GM18861 (cell line): ENCODE measurements at regions not wholly inside any gene's neighbourhood (a gene's known extent, or its start where the extent isn't known, plus 50 kb on each side); places are given as distances from the start of the nearest gene placed in this dataset.
A peak's percentile ranks its signal among the peaks of the same experiment; 100 is the strongest.
"Not testable (repeated sequence)": the region's sequence is repeated elsewhere in the genome, so short reads cannot be mapped to it uniquely, and the experiment has no call there.

ENCODE experiments used
- ATAC-seq: cut with Tn5 transposase; IDR thresholded peaks from one replicate; pipeline ENCODE4 v1.9.1; 2021; ENCODE audit not compliant: unreplicated experiment

DNA sequence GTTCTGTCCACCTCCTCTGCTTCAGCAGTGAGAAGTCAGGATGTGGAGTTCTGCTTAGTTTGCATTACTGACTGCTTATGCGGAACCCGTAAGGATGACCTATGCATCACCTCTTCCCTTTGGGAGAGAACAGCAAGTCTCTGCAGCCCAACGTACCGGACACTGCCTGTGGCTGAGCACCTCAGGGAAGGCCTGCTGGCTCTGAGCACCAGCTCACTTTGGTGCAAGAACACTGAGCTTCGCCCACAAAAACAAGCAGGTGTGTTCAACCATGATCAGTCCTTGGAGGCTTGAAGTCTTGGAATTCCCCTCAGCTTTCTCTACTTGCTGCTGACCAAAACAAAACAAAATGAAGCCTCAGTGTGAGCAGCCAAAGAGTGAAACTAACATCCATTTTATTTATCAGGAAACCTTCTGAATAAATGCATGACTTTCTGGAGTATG, 52.7 kb upstream of the NCK2 start:
- ATAC-seq = peak; percentile 60

DNA sequence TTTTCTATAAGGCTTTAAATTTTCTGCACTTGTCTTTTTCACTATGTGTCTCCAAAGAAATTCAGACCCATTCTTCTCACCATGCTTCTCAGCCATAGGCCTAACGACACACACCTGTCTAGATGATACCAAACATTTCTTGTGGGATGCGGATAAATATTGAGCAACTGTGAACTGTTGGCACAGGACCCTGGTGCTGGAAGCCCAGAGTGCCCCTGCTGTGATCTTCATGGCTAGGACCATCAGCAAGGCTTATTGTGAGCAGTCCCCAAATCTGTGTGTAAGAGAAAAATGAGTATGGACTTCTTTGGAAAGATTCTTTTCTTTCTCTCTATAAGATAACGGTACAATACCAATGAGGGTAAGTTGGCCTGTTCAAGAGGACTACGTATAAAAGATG, 54.1 kb upstream of the NCK2 start:
- no peak for ATAC-seq

DNA sequence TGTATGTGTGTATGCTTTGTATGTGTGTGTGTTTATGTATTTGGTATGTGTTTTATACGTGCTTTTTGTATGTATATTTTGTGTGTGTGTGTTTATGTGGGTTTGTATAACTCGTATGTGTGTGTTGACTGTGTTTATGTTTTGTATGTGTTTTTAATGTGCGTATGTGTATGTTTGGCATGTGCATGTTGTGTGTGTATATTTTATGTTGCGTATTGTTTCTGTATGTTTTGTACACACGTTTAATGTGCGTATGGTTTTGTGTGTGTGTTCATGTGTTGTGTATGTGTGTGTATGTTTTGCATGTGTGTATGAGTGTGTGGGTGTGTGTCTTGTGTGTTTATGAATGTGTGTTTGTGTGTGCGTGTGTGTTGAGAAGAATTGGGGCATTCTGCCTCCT, 55.2 kb upstream of the NCK2 start:
- no peak for ATAC-seq

DNA sequence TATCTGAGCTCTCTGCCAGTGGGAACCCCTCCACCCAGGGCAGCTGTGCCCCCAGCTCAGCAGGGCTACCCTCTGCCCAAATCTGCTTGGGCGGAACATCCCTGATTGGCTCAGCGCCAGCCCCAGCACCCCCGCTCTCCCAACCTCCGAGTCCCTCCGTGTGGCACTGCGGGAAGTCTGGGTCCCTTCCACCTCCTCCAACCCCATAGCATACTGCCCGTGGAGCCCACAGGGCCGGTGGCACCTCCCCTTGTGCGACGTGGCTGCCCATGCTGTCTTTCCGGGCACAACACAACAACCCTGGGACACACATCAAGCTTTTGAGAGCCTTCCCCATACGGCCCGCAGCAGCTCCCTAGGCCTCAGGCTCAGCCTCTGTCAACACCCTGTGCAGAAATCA, 55.8 kb upstream of the NCK2 start:
- ATAC-seq = no peak

DNA sequence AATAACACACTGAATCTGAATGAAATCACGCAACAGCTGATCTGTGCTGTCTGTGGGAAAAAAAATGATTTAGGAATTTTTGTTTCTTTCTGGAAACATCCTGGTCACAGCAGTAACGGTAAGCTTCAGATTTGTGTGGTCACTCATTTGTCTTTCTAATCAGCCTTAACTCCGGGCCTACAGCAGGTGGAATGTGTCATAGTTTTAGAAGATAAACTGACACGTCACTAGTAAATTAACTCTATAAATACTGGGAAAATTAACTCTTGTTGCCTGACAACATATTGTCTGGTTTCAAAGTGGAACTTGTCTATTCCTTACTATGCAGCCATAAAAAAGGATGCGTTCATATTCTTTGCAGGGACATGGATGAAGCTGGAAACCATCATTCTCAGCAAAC, 58.1 kb upstream of the NCK2 start:
- no peak for ATAC-seq

DNA sequence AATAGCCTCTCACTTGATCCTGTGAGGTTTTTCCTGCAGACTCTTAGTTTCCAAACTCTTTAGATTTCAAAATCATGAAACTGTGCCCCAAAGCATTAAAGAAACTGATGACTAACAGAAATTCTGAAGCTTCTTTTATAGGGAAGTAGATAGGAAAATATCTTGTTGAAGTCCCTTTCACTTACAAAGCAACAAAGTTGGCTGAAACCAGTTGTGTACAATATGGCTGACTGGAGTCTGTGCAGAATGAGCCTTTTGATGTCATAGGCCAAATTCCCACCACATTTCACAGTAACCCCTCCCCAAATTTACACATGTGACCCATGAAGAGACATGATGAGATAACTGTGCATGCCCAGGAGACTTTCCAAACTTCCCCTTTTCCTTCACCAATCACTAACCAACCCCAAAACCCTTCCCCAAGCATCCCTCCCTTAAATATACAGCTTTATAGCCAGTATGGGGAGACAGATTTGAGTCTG, 61.7 kb upstream of the NCK2 start:
- no peak for ATAC-seq

DNA sequence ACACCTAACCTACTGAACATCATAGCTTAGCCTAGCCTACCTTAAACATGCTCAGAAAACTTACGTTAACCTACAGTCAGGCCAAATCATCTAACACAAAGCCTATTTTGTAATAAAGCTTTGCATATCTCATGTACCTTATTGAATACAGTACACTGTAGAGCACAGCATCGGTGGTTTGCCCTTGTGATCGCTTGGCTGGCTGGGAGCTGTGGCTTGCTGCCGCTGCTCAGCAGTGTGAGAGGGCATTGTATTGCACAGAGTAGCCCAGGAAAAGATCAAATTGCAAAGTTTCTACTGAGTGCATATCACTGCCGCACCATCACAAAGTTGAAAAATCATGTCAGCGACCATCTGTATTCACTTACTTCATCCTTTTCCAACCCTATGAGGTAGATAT, 62.3 kb upstream of the NCK2 start:
- ATAC-seq = no peak

DNA sequence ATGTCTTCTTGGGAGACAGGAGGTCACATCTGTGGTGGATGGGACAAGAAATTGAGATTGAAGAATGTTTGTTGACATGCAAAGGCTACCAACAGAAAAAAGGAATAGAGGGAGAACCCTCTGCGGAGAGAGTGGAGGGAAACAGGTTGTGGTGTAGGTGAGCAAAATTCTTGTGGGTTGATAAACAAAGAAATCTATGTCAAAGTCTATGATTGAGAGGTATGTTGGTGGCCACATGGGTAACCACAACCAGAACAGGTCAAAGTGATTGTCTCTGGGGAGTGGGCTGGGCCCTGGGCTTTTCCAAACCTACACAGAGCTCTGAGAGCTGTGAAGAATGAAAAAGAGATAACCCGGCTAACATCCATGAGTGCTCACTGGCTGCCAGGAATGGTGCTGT, 62.8 kb upstream of the NCK2 start:
- no peak for ATAC-seq

DNA sequence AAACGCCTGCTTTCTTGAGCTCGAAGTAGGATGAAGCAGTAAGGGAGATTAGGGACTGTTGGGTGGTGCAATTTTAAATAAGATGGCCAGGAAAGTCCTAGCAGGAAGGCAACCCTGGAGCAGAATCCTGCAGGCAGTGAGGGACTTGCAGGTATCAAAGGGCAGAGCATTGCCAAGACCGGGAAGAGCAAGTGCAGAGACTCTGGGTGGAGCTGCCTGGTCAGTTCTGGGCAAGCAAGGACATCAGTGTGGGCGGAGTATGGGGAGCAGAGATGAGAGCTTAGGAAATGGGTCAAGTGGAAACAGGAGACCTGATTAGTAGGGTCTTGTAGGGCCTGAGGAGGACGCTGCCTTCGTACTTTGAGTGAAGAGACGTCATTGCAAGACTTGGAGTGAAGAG, 64.4 kb upstream of the NCK2 start:
- no peak for ATAC-seq

DNA sequence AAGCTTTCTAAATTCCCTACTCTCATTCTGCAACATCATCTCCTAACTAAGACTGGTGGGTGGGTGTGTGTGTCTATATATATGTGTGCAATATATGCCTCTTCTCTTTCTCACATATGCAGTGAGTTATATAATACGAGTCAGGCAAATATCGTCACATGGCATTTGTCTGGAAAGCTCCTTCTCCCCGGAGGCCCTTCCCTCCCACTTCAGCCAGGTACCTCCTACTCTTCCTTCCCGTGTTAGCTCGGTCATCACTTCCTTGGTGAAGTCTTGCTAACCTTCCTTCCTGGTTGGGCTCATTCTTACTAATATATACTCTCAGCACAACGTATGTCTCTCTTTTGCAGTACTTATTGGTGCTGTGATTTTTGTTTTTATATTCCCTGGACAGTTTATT, 66.4 kb upstream of the NCK2 start:
- ATAC-seq = no peak

DNA sequence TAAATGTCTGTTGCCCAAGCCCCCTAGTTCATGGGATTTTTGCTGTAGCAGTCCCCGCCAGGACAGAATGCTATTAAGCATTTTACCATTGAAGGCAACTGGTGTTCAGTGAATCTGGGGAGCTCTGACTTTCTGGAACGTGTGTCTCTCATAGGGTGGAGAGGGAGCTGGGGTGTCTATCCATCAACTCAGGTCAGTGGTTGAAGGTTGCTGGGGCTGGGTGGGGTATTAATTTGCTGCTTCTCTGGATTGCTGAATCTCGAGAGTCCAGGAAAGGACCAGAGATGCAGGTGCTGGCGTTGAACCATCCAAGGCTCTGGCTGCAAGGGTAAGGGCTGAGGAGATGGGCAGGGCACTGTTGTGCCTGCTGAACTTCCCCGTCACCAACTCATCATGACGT, 66.8 kb upstream of the NCK2 start:
- no peak for ATAC-seq

DNA sequence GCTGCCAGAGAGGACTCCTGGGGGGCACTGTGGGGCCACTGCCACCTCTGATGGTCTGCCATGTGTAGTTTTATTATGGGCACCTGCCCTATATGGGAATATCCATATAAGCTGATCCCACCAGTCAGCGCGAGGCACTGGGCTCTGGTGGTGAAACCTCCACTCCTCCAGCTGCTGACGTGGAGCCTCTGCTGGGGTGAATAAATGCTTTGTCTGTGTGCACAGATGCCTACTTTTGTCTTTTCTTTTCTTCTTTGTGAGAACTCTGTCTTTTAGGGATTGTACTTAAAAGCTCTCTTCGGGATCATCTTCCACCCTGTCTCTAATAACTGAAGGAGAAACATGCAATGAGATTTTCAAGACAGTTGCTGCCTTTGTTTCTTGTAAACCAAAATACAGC, 68.9 kb upstream of the NCK2 start:
- ATAC-seq = no peak

DNA sequence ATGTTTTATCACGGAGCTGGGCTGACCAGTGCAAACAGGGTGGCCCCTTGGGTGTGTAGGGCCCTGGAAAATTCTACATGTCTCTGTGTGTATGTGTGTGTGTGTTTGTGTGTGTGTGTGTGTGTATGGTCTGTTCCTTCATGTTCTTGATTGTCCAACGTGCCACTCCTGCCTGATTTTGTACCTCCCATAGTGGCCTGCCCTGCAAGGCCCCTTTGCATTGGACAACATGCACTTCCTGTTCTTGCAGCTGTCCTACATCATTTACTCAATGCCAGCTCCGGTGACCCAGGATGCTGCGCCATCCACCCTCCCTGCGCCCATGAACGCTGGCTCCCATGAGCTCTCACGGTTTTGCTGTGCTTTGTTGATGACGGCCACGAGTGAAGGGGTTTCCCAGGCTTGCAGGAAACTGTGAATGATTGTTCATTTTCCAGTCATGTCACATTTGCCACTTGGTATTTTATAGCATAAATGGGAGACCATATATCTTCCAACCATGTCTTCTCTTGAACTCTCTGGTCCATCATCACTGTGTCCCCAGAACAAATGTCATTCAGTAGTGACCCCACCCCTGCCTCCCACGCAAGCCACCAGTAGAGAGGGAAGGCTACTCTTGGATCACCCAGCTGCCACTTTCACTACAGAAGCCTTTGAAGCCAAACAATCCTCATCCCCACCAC, 69.7 kb upstream of the NCK2 start:
- ATAC-seq = no peak

DNA sequence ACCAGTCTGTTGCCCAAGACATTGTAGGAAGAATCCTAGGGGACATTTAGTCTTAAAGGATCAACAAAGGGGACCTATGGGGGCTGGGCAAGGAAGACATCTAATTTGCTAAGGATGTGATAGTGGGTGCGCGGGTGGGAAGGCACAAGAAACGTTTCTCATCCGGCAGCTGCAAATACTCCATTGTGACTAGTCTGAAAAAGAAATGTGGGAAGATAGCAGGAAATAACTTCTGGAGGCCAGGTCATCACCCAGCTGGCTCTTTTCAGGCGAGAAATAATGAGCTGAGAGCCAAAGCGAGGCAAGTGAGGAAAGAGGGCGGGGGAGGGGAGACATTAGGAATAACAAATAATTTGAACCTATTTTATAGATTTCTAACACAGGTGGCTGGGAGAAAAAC, 70.3 kb upstream of the NCK2 start:
- no peak for ATAC-seq

DNA sequence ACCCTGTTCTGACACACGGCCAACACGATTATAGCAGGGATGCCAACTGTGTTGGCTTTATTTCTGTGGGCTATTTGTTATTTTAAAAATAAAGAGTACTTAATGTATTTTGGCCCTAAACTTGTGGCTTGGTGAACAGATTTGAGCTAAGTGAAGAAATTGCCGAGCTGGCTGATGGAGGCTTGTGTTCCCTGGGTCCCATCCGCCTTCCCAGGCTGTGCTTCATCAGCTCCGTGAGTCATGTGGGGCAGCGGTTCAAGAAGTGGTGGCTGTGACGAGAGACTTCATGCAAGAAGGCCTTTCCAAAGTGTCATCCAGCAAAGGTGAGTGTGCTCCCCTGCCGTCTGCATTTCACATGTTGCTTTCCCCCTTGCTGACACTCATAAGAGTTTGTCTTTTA, 73.6 kb upstream of the NCK2 start:
- ATAC-seq = no peak

DNA sequence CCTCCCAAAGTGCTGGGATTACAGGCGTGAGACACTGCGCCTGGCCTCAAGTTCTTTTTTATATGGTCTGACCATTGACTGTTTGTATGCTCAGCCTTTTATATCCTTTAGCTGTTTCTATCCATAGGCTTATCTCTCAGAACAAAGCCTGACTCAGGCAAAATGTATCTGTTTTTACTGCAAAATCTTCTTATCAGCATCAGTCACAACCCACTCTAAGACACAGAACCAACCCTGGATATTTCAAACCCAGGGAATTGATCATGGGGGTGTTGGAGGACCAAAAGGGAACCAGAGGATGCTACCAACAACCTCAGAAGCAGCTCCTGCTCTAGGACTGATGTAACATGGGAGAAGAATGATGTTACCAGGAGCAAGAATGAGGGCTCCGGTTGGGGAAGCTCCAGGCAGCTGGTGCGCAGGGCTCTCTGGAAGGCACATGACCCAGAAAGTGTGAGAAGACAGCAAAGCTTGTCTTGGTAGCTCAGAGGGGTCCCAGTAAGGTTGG, 75.3 kb upstream of the NCK2 start:
- no peak for ATAC-seq

DNA sequence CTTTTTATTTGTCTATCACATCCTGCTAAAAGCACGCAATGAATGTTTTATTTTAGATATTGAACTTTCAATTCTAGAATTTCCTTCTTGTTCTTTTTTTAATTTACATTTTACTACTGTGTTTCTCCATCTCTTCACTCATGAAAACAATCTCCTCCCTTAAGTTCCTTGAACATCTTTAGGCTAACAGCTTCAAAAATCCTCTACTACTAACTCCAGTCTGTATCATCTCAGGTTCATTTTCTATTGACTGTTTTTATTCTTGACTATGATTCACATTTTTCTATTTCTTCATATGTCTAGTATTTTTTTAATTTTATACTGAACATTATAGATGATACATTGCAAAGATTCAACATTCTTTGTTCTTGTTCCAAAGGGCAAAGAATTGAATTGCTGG, 79.2 kb upstream of the NCK2 start:
- ATAC-seq = no peak

DNA sequence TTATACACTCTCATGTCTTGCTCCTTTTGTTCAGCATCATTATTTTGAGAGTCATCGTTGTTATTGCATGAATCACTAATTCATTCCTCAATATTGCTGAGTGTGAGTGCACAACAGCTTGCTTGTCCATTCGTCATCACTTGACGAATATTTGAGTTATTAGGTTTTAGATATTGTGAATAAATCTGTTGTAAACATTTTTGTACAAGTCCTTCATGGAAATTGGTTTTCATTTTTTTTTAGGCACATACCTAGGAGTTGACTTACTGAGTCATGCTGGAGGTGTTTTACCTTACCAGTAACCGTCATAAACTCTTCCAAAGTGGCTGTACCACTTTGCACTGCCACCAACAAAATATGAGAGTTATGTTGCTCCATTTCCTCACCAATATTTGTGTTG, 84.2 kb upstream of the NCK2 start:
- ATAC-seq = no peak

DNA sequence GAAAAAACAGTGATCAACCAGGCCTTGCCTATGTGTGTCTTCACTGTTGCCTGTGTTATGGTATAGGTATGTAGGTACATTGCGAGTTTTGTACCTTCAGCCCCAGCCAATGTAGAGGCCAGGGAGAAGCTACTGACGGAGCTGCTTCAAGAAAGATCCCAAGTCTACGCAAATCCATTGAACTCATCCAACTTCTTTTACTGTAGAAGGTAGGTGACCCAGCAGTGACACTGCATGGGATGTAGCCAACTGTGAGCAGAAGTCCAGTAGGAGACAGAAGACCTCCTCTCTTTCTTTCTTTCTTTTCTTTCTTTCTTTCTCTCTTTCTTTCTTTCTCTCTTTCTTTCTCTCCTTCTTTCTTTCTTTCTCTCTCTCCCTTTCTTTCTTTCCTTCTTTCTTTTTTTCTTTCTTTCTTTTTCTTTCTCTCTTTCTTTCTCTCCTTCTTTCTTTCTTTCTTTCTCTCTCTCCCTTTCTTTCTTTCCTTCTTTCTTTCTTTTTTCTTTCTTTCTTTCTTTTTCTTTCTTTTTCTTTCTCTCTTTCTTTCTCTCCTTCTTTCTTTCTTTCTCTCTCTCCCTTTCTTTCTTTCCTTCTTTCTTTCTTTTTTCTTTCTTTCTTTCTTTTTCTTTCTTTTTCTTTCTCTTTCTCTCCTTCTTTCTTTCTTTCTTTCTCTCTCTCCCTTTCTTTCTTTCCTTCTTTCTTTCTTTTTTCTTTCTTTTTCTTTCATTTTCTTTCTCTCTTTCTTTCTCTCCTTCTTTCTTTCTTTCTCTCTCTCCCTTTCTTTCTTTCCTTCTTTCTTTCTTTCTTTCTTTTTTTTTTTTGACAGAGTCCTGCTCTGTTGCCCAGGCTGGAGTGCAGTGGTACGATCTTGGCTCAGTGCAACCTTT, 88.7 kb upstream of the NCK2 start:
- ATAC-seq = not testable (repeated sequence)

DNA sequence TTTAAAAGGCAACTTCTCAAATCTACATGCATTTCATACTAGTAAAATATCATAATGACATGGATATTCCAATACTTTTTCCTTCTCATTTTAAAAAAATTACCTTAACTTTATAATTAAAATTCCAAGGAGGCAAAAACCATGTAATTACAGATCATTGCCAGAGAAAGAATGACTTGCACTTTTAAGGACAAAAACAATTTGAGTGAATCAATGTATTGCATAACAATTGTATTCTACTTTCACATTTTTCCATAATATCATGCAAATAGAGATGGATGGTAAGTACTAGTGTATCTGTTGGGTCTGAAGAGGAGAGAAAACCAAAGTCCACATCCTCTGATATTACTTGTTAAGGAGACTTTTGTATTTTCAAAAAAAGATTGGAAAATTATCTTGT, 89.5 kb upstream of the NCK2 start:
- no peak for ATAC-seq

DNA sequence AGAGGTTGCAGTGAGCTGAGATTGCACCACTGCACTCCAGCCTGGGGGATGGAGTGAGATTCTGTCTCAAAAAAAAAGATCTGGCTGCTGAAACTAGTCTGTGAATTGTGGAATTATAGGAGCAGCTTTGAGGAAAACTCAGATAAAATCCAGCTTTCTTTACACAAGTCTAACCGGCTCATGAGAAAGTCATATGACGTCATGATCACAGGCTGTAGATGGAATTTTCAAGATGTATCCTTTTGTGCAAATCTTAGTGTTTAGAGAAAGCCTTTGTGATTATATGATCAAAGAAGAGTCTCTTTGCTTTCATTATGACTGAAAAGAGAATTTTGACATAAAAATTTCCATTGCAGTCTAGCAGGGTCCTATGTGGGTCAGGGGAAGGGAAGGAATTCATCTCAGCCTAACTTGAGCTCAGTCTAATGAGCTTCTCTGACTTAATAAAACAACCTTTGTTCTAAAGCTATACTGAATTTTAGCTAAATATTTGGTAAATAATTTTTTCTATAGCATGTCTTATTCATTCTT, 90.2 kb upstream of the NCK2 start:
- no peak for ATAC-seq

DNA sequence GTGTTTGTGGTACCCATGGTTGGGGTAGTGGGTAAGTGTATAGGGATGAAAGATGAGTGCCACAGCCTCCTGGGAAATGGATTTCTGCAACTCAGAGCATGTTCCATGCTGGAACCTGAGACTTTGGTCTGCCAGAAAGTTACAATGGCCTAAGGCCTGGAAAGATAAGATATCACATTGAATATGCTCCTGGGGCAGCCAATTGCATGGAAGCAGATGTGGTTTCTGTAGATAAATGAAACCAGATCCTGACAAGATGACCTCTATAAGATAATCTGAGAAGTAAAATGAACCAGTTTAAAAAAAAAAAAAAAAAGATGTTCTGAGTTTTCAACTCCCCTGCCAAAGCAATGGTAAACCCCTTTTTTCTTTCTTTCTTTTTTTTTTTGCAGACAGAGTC, 91.4 kb upstream of the NCK2 start:
- no peak for ATAC-seq
